PFSK-1 (cell line): ENCODE measurements at regions not wholly inside any gene's neighbourhood (a gene's known extent, or its start where the extent isn't known, plus 50 kb on each side); places are given as distances from the start of the nearest gene placed in this dataset.

ENCODE experiments used
- FOXP2 ChIP-seq: optimal IDR thresholded peaks from 2 replicates; pipeline ENCODE3; 2011; ENCODE audit warnings: borderline replicate concordance, control low read depth, inconsistent platforms; ENCODE audit not compliant: insufficient read depth; ENCODE audit errors: extremely low read length, extremely low read depth
- POLR2AphosphoS5 ChIP-seq: IDR thresholded peaks from 2 replicates; pipeline ENCODE4 v1.6.1; 2012; ENCODE audit warnings: low read depth, mild to moderate bottlenecking, control low read depth, low read length, moderate library complexity
- REST ChIP-seq, 2 experiments: IDR thresholded peaks; 2 replicates each; pipeline versions ENCODE4 v1.6.1 to v1.8.0; 2011 to 2012; ENCODE audit warnings: low read depth in 2 of 2, low read length in 2 of 2, control low read depth in 1 of 2, inconsistent platforms in 1 of 2, mild to moderate bottlenecking in 1 of 2, moderate library complexity in 1 of 2; ENCODE audit not compliant: insufficient read depth in 1 of 2
- SIN3A ChIP-seq: IDR thresholded peaks from 2 replicates; pipeline ENCODE4 v1.6.1; 2012; ENCODE audit warnings: mild to moderate bottlenecking, low read length, moderate library complexity, borderline replicate concordance; ENCODE audit not compliant: insufficient read depth
- TAF1 ChIP-seq: IDR thresholded peaks from 2 replicates; pipeline ENCODE4 v1.6.1; 2012; ENCODE audit warnings: low read length, control low read depth, borderline replicate concordance; ENCODE audit not compliant: insufficient read depth

- TF ChIP-seq REST (IDR thresholded peaks at IDR 0.05; ENCODE audit: insufficient read depth in 1 of 2, low read depth in 2 of 2, low read length in 2 of 2), result no peak
- TF ChIP-seq POLR2AphosphoS5, result no peak
- TF ChIP-seq FOXP2, result no peak
- TF ChIP-seq SIN3A, result no peak
- no peak for TF ChIP-seq TAF1
Observed at GRCh38 chr20:53872081-53872541, 198.3 kb downstream of the BCAS1 start.

- no peak for TF ChIP-seq POLR2AphosphoS5
- no peak for TF ChIP-seq REST (IDR thresholded peaks at IDR 0.05; ENCODE audit: insufficient read depth in 1 of 2, low read depth in 2 of 2, low read length in 2 of 2)
- TF ChIP-seq FOXP2, result no peak
- TF ChIP-seq TAF1, result no peak
- TF ChIP-seq SIN3A, result no peak
Observed at GRCh38 chr20:53871541-53871940, 198.9 kb downstream of the BCAS1 start.

GRCh38 chr20:53870426-53871315 is 199.7 kb downstream of the BCAS1 start:
- no peak for TF ChIP-seq SIN3A
- TF ChIP-seq REST (IDR thresholded peaks at IDR 0.05; ENCODE audit: insufficient read depth in 1 of 2, low read depth in 2 of 2, low read length in 2 of 2), result no peak
- TF ChIP-seq POLR2AphosphoS5, result no peak
- no peak for TF ChIP-seq TAF1
- no peak for TF ChIP-seq FOXP2

GRCh38 chr20:53869466-53870258 is 200.7 kb downstream of the BCAS1 start:
- TF ChIP-seq SIN3A (no peak), FOXP2 (peak; percentile 20)

- TF ChIP-seq FOXP2 (no peak), REST (IDR thresholded peaks at IDR 0.05; ENCODE audit: insufficient read depth in 1 of 2, low read depth in 2 of 2, low read length in 2 of 2) (no peak), POLR2AphosphoS5 (no peak), TAF1 (no peak), SIN3A (no peak)
Observed at GRCh38 chr20:53867741-53868351, 202.5 kb downstream of the BCAS1 start.
